OCI-LY3 (cell line): ENCODE measurements at regions not wholly inside any gene's neighbourhood (a gene's known extent, or its start where the extent isn't known, plus 50 kb on each side); places are given as distances from the start of the nearest gene placed in this dataset.
"Not testable (repeated sequence)": the region's sequence is repeated elsewhere in the genome, so short reads cannot be mapped to it uniquely, and the experiment has no call there.

Source experiments
- H2AFZ ChIP-seq: fragments of 200-600, 300-600 bp; shearing (Covaris generic); 2 replicates; pipeline ENCODE4 v1.6.0; 2014; ENCODE audit warnings: antibody characterized with exemption, low read depth, low read length
- H3K27ac ChIP-seq: fragments of 200-600, 300-600 bp; sonication (generic); 2 replicates; pipeline ENCODE4 v1.5.1; 2014; ENCODE audit warnings: mild to moderate bottlenecking, low read length, moderate library complexity, mixed read lengths
- H3K27me3 ChIP-seq: fragments of 200-600, 300-600 bp; sonication (generic); 2 replicates; pipeline ENCODE4 v1.6.1; 2014; ENCODE audit warnings: low read depth, low read length, mixed read lengths
- H3K36me3 ChIP-seq: fragments of 200-600, 300-600 bp; sonication (generic); replicated peaks from 2 replicates; pipeline ENCODE3; 2014; ENCODE audit warnings: low read depth, low read length, mixed read lengths
- H3K4me1 ChIP-seq: fragments of 300-600, 200-600 bp; sonication (generic); 2 replicates; pipeline ENCODE4 v1.6.1; 2014; ENCODE audit warnings: low read length, mixed read lengths
- H3K4me2 ChIP-seq: fragments of 200-600, 300-600 bp; sonication (generic); 2 replicates; pipeline ENCODE4 v1.6.1; 2014; ENCODE audit warnings: low read length, mixed read lengths
- H3K4me3 ChIP-seq: fragments of 300-600, 200-600 bp; sonication (generic); 2 replicates; pipeline ENCODE4 v1.5.1; 2014; ENCODE audit warnings: antibody characterized with exemption, mild to moderate bottlenecking, low read length, moderate library complexity
- H3K79me2 ChIP-seq: fragments of 300-600, 200-600 bp; shearing (Covaris generic); 2 replicates; pipeline ENCODE4 v1.6.1; 2014; ENCODE audit warnings: mild to moderate bottlenecking, low read length, mixed read lengths
- H3K9ac ChIP-seq: fragments of 300-600, 200-600 bp; shearing (Covaris generic); 2 replicates; pipeline ENCODE4 v1.6.0; 2014; ENCODE audit warnings: mild to moderate bottlenecking, low read length, moderate library complexity
- H3K9me3 ChIP-seq: fragments of 200-600, 300-600 bp; shearing (Covaris generic); 2 replicates; pipeline ENCODE4 v1.6.1; 2014; ENCODE audit warnings: low read length, mixed read lengths; ENCODE audit not compliant: insufficient read depth
- H4K20me1 ChIP-seq: fragments of 200-600, 300-600 bp; sonication (generic); 2 replicates; pipeline ENCODE4 v1.6.1; 2016; ENCODE audit warnings: low read length, mixed read lengths; ENCODE audit not compliant: insufficient read depth
- EZH2phosphoT487 ChIP-seq: fragments of 200-600 bp; shearing (Covaris generic); IDR thresholded peaks from 2 replicates; pipeline ENCODE4 v1.6.1; 2018; ENCODE audit warnings: antibody characterized with exemption, mixed run types, low read depth
- TF ChIP-seq, protein P1 (sequence below): fragments of 200-600, 300-600 bp; sonication (generic); IDR thresholded peaks from 2 replicates; pipeline ENCODE4 v1.5.1; 2014; ENCODE audit warnings: antibody characterized with exemption, low read length, low read depth

DNA sequence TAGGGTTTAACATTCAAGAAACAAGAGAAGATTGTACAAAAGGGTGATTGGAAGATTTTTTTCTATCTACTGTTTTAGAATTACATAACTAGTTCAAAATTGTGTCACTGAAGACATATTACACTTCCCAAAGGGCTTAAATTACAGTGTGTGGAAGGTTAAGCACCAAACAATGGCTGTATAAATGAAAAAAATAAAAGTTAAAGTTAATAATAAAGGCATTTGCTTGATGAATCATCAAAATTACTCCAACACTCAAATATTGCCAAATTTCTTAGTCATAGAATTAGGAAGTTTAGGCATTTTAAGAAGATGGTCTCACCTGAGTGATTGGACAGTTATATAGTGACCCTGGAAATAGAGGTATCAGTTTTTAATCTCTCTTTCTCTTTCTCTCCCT, 227.6 kb upstream of the CARD18 start:
- H4K20me1 ChIP-seq: no peaks in the 10 kb centered on the region
- no peak overlapping the region for H2AFZ ChIP-seq

DNA sequence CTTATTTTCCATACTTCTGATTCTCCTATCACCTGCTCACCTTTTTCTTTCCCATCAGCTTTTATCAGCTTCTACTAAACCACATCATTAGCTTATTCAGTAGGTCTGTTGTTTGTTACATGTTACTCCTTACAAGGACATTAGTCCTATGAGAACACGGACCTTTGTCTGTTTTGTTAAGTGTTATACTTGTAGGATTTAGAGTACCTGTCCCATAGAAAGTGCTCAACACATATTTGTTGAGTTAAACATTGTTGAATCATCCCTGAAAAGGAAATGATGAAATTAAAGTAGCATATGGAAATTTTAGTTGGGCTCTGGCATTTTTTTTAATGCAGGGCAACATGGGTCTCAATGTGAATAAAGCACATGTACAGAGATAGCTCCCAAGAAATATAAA, 222.1 kb upstream of the CARD18 start:
- no peak overlapping the region for H3K4me2 ChIP-seq
- H3K9me3 ChIP-seq: no peaks in the 10 kb centered on the region
- no peaks in the 10 kb centered on the region for H3K27me3 ChIP-seq

More for the DNA sequence above, 227.6 kb upstream of the CARD18 start:
- Histone ChIP-seq H3K4me1 (no peaks in the 10 kb centered on the region), H3K4me3 (no peak overlapping the region), H3K9me3 (no peaks in the 10 kb centered on the region), H3K27me3 (no peaks in the 10 kb centered on the region), H3K9ac (no peak overlapping the region), H3K36me3 (no peaks in the 10 kb centered on the region), H3K4me2 (no peak overlapping the region), H3K79me2 (no peaks in the 10 kb centered on the region), H3K27ac (no peak overlapping the region)
- no peak for TF ChIP-seq EZH2phosphoT487
- TF ChIP-seq, protein P1, sequence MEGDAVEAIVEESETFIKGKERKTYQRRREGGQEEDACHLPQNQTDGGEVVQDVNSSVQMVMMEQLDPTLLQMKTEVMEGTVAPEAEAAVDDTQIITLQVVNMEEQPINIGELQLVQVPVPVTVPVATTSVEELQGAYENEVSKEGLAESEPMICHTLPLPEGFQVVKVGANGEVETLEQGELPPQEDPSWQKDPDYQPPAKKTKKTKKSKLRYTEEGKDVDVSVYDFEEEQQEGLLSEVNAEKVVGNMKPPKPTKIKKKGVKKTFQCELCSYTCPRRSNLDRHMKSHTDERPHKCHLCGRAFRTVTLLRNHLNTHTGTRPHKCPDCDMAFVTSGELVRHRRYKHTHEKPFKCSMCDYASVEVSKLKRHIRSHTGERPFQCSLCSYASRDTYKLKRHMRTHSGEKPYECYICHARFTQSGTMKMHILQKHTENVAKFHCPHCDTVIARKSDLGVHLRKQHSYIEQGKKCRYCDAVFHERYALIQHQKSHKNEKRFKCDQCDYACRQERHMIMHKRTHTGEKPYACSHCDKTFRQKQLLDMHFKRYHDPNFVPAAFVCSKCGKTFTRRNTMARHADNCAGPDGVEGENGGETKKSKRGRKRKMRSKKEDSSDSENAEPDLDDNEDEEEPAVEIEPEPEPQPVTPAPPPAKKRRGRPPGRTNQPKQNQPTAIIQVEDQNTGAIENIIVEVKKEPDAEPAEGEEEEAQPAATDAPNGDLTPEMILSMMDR: no peak

DNA sequence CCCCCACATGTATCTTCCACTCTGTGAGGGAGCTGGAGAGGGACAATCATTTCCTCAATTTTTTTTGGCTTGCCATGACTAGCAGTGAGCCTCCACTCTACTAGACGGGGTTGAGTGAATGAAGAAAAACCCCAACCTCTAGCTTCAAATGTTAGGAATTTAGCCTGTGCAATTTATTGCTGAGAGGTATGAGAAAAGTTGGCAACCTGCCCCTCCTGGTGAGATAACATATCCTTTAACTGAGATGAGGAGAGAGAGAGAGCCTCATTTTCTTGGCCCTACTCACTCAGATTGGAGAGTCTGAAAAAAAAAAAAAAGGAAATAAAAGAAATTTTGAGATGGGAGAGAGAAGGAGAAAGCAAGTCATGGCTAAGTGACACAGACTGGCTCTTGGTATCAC, 218.2 kb upstream of the CARD18 start:
- Histone ChIP-seq H3K27me3 (no peaks in the 10 kb centered on the region), H4K20me1 (no peaks in the 10 kb centered on the region), H3K4me2 (no peak overlapping the region), H3K4me3 (no peak overlapping the region), H3K4me1 (no peaks in the 10 kb centered on the region), H3K36me3 (no peaks in the 10 kb centered on the region), H2AFZ (no peak overlapping the region), H3K27ac (no peak overlapping the region), H3K79me2 (no peaks in the 10 kb centered on the region), H3K9me3 (no peaks in the 10 kb centered on the region), H3K9ac (no peak overlapping the region)
- TF ChIP-seq, protein P1: no peak
- TF ChIP-seq EZH2phosphoT487: no peak

More for the DNA sequence above, 222.1 kb upstream of the CARD18 start:
- no peaks in the 10 kb centered on the region for H3K36me3 ChIP-seq
- no peak overlapping the region for H3K9ac ChIP-seq
- no peaks in the 10 kb centered on the region for H3K79me2 ChIP-seq
- no peak overlapping the region for H2AFZ ChIP-seq
- no peak overlapping the region for H3K4me3 ChIP-seq
- no peak overlapping the region for H3K27ac ChIP-seq
- TF ChIP-seq EZH2phosphoT487: no peak
- TF ChIP-seq, protein P1: no peak
- no peaks in the 10 kb centered on the region for H4K20me1 ChIP-seq
- no peaks in the 10 kb centered on the region for H3K4me1 ChIP-seq

DNA sequence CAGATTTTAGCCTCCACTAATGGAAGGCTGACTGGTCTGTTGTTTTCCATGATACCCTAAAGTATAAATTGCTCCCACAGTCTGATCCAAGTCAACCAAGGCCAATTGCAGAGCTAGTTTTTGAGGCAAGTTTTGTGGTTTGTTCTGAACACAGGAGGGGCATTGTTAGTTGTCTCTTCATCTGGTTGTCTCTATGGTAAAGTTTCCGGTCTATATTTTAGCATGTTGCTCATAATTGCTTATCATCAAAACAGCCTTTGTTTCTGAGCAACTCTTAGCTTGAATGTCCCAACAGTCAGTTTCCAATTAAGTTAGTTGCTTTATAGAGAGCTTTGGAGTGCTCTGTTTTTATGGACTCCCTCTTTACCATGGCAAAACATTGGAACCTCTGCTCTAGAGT, 217.6 kb upstream of the CARD18 start:
- H3K4me2 ChIP-seq: no peak overlapping the region
- H2AFZ ChIP-seq: no peak overlapping the region
- H3K9me3 ChIP-seq: no peaks in the 10 kb centered on the region
- H3K4me1 ChIP-seq: no peaks in the 10 kb centered on the region
- no peak overlapping the region for H3K4me3 ChIP-seq
- H3K27me3 ChIP-seq: no peaks in the 10 kb centered on the region
- H3K27ac ChIP-seq: no peak overlapping the region
- H3K36me3 ChIP-seq: no peaks in the 10 kb centered on the region
- no peak overlapping the region for H3K9ac ChIP-seq
- TF ChIP-seq EZH2phosphoT487: no peak
- TF ChIP-seq, protein P1: no peak
- H3K79me2 ChIP-seq: no peaks in the 10 kb centered on the region
- H4K20me1 ChIP-seq: no peaks in the 10 kb centered on the region

DNA sequence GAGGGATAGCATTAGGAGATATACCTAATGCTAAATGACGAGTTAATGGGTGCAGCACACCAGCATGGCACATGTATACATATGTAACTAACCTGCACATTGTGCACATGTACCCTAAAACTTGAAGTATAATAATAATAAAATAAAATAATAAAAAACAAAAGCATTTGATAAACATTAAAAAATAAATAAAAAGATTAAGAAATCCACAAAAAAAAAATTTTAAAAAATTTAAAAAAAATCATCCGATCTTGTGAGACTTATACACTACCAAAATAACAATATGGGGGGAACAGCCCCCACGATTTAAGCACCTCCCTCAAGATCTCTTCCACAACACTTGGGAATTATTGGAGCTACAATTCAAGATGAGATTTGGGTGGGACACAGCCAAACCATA, 210.3 kb upstream of the CARD18 start:
- not testable (repeated sequence) for H3K9ac ChIP-seq, H4K20me1 ChIP-seq, H3K4me3 ChIP-seq, H3K4me2 ChIP-seq, H3K36me3 ChIP-seq, H3K27ac ChIP-seq, H3K4me1 ChIP-seq, H3K27me3 ChIP-seq, H2AFZ ChIP-seq, H3K9me3 ChIP-seq, H3K79me2 ChIP-seq
